GM12872 (cell line): ENCODE measurements at regions not wholly inside any gene's neighbourhood (a gene's known extent, or its start where the extent isn't known, plus 50 kb on each side); places are given as distances from the start of the nearest gene placed in this dataset.

ENCODE experiments used
- TF ChIP-seq, protein P1 (sequence below): IDR thresholded peaks from 3 replicates; pipeline ENCODE4 v1.5.1; 2011; ENCODE audit warnings: low read depth, mild to moderate bottlenecking, low read length, moderate library complexity; ENCODE audit not compliant: insufficient read depth

DNA sequence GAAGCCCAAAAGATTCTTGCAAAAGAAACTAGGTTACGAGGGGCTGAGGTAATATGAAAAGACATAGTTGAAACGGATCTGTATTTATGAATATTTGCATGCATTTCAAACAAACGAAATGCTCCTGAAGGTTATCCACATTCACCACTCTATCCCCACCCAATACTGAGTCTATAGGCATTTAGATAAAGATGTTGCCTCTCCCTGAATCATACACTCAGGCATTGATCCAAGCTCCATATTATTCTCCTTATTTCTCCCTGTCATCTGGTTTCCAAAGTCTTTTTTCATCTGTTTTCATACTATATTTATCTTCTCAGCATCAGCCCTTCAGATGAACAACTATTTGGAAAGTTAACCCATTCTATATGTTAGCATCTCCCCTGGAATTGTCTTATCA lies 492.5 kb upstream of the TGFBR2 start:
- TF ChIP-seq, protein P1, sequence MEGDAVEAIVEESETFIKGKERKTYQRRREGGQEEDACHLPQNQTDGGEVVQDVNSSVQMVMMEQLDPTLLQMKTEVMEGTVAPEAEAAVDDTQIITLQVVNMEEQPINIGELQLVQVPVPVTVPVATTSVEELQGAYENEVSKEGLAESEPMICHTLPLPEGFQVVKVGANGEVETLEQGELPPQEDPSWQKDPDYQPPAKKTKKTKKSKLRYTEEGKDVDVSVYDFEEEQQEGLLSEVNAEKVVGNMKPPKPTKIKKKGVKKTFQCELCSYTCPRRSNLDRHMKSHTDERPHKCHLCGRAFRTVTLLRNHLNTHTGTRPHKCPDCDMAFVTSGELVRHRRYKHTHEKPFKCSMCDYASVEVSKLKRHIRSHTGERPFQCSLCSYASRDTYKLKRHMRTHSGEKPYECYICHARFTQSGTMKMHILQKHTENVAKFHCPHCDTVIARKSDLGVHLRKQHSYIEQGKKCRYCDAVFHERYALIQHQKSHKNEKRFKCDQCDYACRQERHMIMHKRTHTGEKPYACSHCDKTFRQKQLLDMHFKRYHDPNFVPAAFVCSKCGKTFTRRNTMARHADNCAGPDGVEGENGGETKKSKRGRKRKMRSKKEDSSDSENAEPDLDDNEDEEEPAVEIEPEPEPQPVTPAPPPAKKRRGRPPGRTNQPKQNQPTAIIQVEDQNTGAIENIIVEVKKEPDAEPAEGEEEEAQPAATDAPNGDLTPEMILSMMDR: no peak

DNA sequence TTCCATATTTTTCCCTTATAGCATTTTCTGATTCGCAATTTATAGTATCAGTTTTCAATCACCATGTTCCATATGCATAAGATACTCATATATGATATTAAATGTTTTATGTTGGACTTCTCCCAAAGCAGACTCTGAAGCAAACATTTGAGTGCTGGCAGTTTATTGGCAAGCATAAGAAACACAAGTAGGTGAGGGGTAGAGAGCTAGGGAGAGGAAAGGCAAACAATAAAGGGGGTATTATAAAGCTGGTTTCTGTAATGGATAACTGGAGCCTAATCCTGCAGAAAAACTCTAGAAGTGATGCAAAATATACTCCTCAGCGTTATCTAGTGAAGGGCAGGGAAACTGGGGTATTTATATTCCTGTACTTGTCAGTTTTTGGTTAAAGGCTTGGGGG lies 491.5 kb upstream of the TGFBR2 start:
- TF ChIP-seq, protein P1: no peak

DNA sequence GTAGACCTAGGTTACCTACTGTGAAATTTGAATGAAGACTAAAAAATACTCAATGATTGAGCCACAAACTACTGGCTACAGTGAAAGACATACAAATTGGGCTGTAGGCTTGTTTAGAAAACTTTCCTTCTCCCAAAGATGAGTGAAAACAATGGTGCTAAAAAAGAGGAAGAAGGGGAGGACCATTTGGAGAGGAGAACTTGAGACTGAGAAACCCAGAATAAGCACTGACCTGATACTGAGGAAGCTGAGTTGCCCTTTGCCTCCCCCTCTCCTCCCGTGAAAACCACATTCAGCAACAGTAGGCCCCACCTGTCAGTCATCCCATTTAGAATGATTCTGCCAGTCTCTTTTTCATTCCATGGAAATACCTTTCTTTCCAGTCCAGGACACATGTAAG lies 484.0 kb upstream of the TGFBR2 start:
- TF ChIP-seq, protein P1: no peak

DNA sequence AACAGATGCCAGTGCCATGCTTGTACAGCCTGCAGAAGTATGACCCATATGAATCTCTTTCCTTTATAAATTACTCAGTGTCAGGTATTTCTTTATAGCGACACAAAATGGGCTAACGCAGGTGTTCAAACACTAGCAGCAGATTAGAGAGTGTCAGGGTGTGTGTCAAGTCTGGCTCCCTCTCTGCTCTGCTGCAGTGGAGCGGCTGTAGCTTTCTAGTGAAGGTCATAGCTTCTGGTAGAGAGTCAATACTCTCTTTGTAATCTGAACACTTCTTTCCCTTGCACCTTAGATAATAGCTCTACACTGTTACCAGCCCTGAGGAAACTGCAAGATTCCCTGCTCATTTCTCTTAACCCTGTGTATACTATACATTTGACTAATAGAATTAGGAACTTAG lies 483.2 kb upstream of the TGFBR2 start:
- TF ChIP-seq, protein P1: no peak

DNA sequence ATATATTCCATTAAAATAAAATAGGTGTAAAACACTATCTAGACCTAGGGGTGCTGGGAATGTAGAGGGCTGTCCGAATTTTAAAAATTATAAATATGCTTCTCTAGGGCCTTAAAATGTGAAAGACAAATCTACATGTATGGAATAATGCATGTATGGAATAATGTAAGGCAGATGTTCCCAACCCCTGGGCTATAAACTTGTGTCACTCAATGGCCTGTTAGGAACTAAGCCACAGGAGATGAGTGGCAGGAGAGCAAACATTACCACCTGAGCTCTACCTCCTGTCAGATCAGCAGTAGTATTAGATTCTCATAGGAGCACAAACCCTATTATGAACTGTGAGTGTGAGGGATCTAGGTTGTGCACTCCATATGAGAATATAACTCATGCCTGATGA lies 482.6 kb upstream of the TGFBR2 start:
- TF ChIP-seq, protein P1: no peak

DNA sequence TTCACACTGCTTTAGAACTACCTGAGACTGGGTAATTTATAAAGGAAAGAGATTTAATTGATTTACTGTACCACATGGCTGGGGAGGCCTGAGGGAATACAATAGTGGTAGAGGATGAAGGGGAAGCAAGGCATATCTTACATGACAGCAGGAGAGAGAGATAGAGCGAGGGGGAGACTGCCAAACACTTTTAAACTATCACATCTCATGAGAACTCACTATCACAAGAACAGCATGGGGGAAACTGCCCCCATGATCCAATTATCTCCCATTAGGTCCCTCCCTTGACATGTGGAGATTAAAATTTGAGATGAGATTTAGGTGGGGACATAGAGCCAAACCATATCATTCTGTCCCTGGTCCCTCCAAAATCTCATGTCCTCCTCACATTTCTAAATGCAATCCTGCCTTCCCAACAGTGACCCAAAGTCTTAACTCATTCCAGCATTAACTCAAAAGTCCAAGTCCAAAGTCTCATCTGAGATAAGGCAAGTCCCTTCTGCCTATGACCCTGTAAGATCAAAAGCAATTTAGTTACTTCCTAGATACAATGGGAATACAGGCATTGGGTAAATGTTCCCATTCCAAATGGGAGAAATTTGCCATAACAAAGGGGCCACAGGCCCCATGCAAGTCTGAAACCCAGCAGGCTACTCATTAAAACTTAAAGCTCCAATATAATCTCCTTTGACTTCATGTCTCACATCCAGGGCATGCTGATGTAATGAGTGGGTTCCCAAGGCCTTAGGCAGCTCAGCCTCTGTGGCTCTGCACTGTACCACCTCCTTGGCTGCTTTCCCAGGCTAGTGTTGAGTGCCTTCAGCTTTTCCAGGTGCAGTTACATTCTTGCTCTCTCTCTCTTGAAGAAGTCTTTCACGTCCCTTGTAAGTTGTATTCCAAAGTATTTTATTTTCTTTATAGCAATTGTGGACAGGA lies 481.7 kb upstream of the TGFBR2 start:
- TF ChIP-seq, protein P1: no peak

DNA sequence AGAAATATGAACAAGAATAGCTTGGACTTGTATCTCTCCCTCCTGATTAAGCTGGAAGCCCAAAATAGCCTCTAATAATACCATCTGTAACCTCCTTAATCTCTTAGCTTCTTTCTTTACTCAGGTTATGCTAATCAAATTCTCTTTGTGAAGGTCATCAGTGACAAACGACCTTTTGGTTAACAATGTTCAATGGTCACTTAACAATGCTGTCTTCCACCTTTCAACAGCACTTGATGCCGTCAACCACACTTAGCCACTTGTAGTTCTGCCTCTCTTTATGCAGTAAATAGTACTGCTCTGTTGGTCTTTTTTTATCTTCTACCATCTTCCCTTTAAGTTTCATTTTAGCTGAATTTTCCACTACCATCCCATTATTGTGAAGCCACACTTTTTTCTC lies 476.6 kb upstream of the TGFBR2 start:
- TF ChIP-seq, protein P1: no peak
